ENCODE measurements at regions not wholly inside any gene's neighbourhood (a gene's known extent, or its start where the extent isn't known, plus 50 kb on each side); places are given as distances from the start of the nearest gene placed in this dataset.

- DNase-seq, result no peak
These were observed 247.4 kb downstream of the GPAM start for GRCh38 chr10:111936143-111936542.

GRCh38 chr10:111944331-111944730 lies 239.2 kb downstream of the GPAM start:
- DNase-seq, result no peak

- no peak for DNase-seq
These were observed 229.6 kb downstream of the GPAM start for GRCh38 chr10:111953949-111954348.

GRCh38 chr10:111954386-111954785 lies 229.2 kb downstream of the GPAM start:
- no peak for DNase-seq

- no peak for DNase-seq
These were observed 226.7 kb downstream of the GPAM start for GRCh38 chr10:111956841-111957240.

- DNase-seq, result no peak
These were observed 220.6 kb downstream of the GPAM start for GRCh38 chr10:111962951-111963350.

- no peak for DNase-seq
These were observed 216.4 kb downstream of the GPAM start for GRCh38 chr10:111967116-111967515.

- DNase-seq, result no peak
These were observed 216.0 kb downstream of the GPAM start for GRCh38 chr10:111967547-111967946.

GRCh38 chr10:111968647-111969046 lies 214.9 kb downstream of the GPAM start:
- no peak for DNase-seq

- no peak for DNase-seq
These were observed 213.5 kb downstream of the GPAM start for GRCh38 chr10:111970111-111970510.

GRCh38 chr10:111972109-111972508 lies 211.5 kb downstream of the GPAM start:
- DNase-seq, result no peak

- no peak for DNase-seq
These were observed 210.3 kb downstream of the GPAM start for GRCh38 chr10:111973306-111973705.

GRCh38 chr10:111973826-111974225 lies 209.7 kb downstream of the GPAM start:
- DNase-seq, result no peak

- no peak for DNase-seq
These were observed 209.2 kb downstream of the GPAM start for GRCh38 chr10:111974325-111974724.

GRCh38 chr10:111976557-111976956 lies 207.0 kb downstream of the GPAM start:
- no peak for DNase-seq

- DNase-seq, result no peak
These were observed 199.5 kb downstream of the GPAM start for GRCh38 chr10:111984057-111984456.

GRCh38 chr10:111986079-111986478 lies 197.5 kb downstream of the GPAM start:
- no peak for DNase-seq

- DNase-seq, result no peak
These were observed 194.9 kb downstream of the GPAM start for GRCh38 chr10:111988646-111989045.

- DNase-seq, result no peak
These were observed 194.2 kb downstream of the GPAM start for GRCh38 chr10:111989136-111989911.

- no peak for DNase-seq
These were observed 192.8 kb downstream of the GPAM start for GRCh38 chr10:111990734-111991133.

GRCh38 chr10:111993321-111993720 lies 190.2 kb downstream of the GPAM start:
- no peak for DNase-seq

- no peak for DNase-seq
These were observed 189.6 kb downstream of the GPAM start for GRCh38 chr10:111993872-111994426.

GRCh38 chr10:111996103-111996502 lies 187.5 kb downstream of the GPAM start:
- DNase-seq, result no peak

GRCh38 chr10:111998728-111999127 lies 184.8 kb downstream of the GPAM start:
- no peak for DNase-seq
